Mammary epithelial cell (primary cell): ENCODE measurements at regions not wholly inside any gene's neighbourhood (a gene's known extent, or its start where the extent isn't known, plus 50 kb on each side); places are given as distances from the start of the nearest gene placed in this dataset.

ENCODE experiments used
- EZH2 ChIP-seq: IDR thresholded peaks from 2 replicates; pipeline ENCODE4 v1.6.1; 2012; ENCODE audit warnings: low read length, inconsistent platforms, borderline replicate concordance
- TF ChIP-seq, protein P1 (sequence below), 2 donors: IDR thresholded peaks in 1 of 2; conservative IDR thresholded peaks in 1 of 2; 2 replicates each; pipeline ENCODE4 v1.5.1; 2011 to 2012; ENCODE audit warnings: inconsistent platforms in 2 of 2, low read length in 2 of 2, mild to moderate bottlenecking in 2 of 2, control low read depth in 1 of 2, low read depth in 1 of 2; ENCODE audit not compliant: insufficient read depth in 1 of 2; ENCODE audit errors: extremely low read depth in 1 of 2

DNA sequence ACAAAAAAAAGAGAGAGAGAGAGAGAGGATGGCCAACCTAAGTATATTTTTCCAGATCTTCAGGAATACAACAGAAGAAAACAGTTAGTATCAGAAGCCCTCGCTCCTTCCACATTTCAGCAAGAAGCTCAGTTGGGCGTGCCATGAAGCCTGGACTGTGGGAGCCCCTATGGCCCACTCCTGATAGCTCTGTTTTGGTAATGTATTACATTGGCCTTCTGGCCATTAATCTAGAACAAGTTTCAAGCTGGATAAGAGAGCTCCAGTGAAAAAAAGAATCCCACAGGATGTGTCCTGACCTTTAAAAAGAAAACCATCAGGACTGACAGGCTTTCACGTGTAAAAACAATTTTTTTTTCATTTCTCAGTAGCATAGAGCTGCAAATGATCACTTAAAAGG is 197.9 kb downstream of the ICOS start:
- TF ChIP-seq, protein P1, sequence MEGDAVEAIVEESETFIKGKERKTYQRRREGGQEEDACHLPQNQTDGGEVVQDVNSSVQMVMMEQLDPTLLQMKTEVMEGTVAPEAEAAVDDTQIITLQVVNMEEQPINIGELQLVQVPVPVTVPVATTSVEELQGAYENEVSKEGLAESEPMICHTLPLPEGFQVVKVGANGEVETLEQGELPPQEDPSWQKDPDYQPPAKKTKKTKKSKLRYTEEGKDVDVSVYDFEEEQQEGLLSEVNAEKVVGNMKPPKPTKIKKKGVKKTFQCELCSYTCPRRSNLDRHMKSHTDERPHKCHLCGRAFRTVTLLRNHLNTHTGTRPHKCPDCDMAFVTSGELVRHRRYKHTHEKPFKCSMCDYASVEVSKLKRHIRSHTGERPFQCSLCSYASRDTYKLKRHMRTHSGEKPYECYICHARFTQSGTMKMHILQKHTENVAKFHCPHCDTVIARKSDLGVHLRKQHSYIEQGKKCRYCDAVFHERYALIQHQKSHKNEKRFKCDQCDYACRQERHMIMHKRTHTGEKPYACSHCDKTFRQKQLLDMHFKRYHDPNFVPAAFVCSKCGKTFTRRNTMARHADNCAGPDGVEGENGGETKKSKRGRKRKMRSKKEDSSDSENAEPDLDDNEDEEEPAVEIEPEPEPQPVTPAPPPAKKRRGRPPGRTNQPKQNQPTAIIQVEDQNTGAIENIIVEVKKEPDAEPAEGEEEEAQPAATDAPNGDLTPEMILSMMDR (conservative IDR thresholded peaks at IDR 0.05 in 1 of 2, IDR thresholded peaks at IDR 0.05 in 1 of 2; ENCODE audit: extremely low read depth in 1 of 2, insufficient read depth in 1 of 2, low read depth in 1 of 2, low read length in 2 of 2), result no peak
- TF ChIP-seq EZH2, result no peak
